ENCODE measurements at regions not wholly inside any gene's neighbourhood (a gene's known extent, or its start where the extent isn't known, plus 50 kb on each side); places are given as distances from the start of the nearest gene placed in this dataset.

DNA sequence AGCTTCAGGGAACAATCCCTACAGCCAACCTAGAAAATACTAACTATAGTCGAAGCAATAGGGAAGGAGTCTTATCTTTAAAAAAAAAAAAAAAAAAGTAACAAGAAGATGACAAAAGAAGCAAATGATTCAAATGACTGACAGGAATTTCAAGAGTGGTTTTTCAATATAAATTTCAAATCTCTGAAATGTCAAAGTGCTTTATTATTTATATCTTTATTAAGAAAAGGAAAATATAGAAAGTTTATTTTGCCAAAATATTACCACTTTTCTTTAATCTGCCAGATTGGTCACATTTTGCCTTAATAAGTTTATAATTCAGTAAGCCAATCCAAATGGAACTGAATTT is 63.5 kb upstream of the HNRNPA3 start:
- peaks cover 43% of the 10 kb centered on the region for H3K27me3 ChIP-seq (ENCODE audit: low read length)
- POLR2A ChIA-PET (ENCODE audit: unreplicated experiment) = interaction anchor here (0.6 kb wide), 1 partner anchor 15 kb away, joined by 3 read pairs; no protein-coding TSS in a partner anchor
- intact Hi-C loops (cut with micrococcal nuclease) = loop anchor here (2.0 to 10.0 kb wide), 5 partner anchors 124 to 1037 kb away; no protein-coding TSS in a partner anchor
- no peak for DNase-seq
- no peaks in the 10 kb centered on the region for H3K36me3 ChIP-seq (ENCODE audit: low read depth, low read length)
- no peaks in the 10 kb centered on the region for H3K9me3 ChIP-seq (ENCODE audit: low read length)
- H3K27ac ChIP-seq (ENCODE audit: low read length) = no peak overlapping the region
- TF ChIP-seq EZH2phosphoT487 (IDR thresholded peaks at IDR 0.05; ENCODE audit: borderline replicate concordance, low read length) = no peak
- TF ChIP-seq, protein P1, sequence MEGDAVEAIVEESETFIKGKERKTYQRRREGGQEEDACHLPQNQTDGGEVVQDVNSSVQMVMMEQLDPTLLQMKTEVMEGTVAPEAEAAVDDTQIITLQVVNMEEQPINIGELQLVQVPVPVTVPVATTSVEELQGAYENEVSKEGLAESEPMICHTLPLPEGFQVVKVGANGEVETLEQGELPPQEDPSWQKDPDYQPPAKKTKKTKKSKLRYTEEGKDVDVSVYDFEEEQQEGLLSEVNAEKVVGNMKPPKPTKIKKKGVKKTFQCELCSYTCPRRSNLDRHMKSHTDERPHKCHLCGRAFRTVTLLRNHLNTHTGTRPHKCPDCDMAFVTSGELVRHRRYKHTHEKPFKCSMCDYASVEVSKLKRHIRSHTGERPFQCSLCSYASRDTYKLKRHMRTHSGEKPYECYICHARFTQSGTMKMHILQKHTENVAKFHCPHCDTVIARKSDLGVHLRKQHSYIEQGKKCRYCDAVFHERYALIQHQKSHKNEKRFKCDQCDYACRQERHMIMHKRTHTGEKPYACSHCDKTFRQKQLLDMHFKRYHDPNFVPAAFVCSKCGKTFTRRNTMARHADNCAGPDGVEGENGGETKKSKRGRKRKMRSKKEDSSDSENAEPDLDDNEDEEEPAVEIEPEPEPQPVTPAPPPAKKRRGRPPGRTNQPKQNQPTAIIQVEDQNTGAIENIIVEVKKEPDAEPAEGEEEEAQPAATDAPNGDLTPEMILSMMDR (conservative IDR thresholded peaks at IDR 0.05; ENCODE audit: low read depth, low read length) = 0 out of 2 replicates have a peak, but pooled peaks have one; percentile 0
- no peaks in the 10 kb centered on the region for H3F3A ChIP-seq (ENCODE audit: low read length, unreplicated experiment)
- H3K79me2 ChIP-seq (ENCODE audit: low read length) = no peaks in the 10 kb centered on the region
- H4K20me1 ChIP-seq (ENCODE audit: low read length) = no peaks in the 10 kb centered on the region
- H2AFZ ChIP-seq (ENCODE audit: low read length) = peak overlapping the region; percentile 81
- peaks cover 9% of the 10 kb centered on the region; the same call in 1 of the 2 replicates for H3K4me1 ChIP-seq (ENCODE audit: insufficient read depth, low read length)
- peak overlapping the region; percentile 62; the same call in 1 of the 2 replicates for H3K4me3 ChIP-seq (ENCODE audit: low read length)
- CTCF ChIA-PET = interaction anchor here (0.5 to 1.6 kb wide), 7 partner anchors 16 to 1022 kb away, joined by 3 to 14 read pairs (median 4); no protein-coding TSS in a partner anchor
- BruUV-seq (replicated peaks) = no TSS peak
- no peak for ATAC-seq
- no peak overlapping the region for H3K9ac ChIP-seq (ENCODE audit: low read length)
- H3K9me2 ChIP-seq (replicated peaks; ENCODE audit: low read length) = no peaks in the 10 kb centered on the region
- peak overlapping the region; percentile 89 for H3K4me2 ChIP-seq (ENCODE audit: low read length)

DNA sequence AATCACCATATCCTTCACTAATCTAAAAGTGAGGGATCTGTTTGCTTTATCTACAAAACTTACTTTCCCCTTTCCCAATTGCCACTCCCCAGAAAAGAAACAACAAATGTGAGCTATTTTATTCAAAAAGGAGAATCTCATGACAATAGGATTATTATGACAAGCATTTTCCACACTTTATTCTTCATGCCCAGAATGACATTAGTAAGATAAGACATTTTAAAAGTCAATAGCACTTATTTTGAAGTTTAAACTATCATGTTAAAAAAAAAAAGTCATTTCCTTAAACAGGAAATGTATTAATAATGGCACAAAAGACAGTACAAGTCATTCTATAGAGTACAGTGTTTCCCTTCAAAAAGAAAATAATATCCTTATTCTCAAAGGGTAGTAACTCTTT is 58.8 kb upstream of the HNRNPA3 start:
- ChIA-PET POLR2A (ENCODE audit: unreplicated experiment) (no interaction called here), CTCF (no interaction called here)
- H3K4me1 ChIP-seq (ENCODE audit: insufficient read depth, low read length) = no peaks in the 10 kb centered on the region
- H4K20me1 ChIP-seq (ENCODE audit: low read length) = no peaks in the 10 kb centered on the region
- no peak overlapping the region for H2AFZ ChIP-seq (ENCODE audit: low read length)
- H3K9me3 ChIP-seq (ENCODE audit: low read length) = no peaks in the 10 kb centered on the region
- H3K79me2 ChIP-seq (ENCODE audit: low read length) = no peaks in the 10 kb centered on the region
- intact Hi-C loops (cut with micrococcal nuclease) = no loop called here
- BruUV-seq (replicated peaks) = no TSS peak
- H3K9me2 ChIP-seq (replicated peaks; ENCODE audit: low read length) = no peaks in the 10 kb centered on the region
- H3K36me3 ChIP-seq (ENCODE audit: low read depth, low read length) = no peaks in the 10 kb centered on the region
- no peak overlapping the region for H3K4me3 ChIP-seq (ENCODE audit: low read length)
- H3F3A ChIP-seq (ENCODE audit: low read length, unreplicated experiment) = no peaks in the 10 kb centered on the region
- ATAC-seq (no peak), DNase-seq (no peak)
- H3K4me2 ChIP-seq (ENCODE audit: low read length) = no peak overlapping the region
- no peak overlapping the region for H3K9ac ChIP-seq (ENCODE audit: low read length)
- no peak overlapping the region for H3K27ac ChIP-seq (ENCODE audit: low read length)
- TF ChIP-seq EZH2phosphoT487 (IDR thresholded peaks at IDR 0.05; ENCODE audit: borderline replicate concordance, low read length) (no peak), EZH2 (IDR thresholded peaks at IDR 0.05; ENCODE audit: low read length, unreplicated experiment) (no peak)
- TF ChIP-seq, protein P1 (conservative IDR thresholded peaks at IDR 0.05; ENCODE audit: low read depth, low read length) = no peak
- peaks cover 27% of the 10 kb centered on the region for H3K27me3 ChIP-seq (ENCODE audit: low read length)

DNA sequence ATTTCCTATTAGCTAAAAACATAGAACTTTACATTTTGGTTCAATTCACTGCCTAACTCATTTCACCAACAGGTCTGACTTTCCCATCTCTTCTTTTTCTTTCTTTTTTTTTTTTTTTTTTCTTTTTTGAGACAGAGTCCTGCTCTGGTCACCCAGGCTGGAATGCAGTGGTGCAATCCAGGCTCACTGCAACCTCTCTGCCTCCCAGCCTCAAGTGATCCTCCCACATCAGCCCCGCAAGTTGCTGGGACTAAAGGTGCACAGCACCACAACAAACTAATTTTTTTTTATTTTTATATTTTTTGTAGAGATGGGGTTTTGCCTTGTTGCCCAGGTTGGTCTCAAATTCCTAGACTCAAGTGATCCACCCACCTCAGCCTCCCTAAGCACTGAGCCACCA is 57.8 kb upstream of the HNRNPA3 start:
- Histone ChIP-seq H3K9ac (ENCODE audit: low read length) (no peak overlapping the region), H3K4me3 (ENCODE audit: low read length) (no peak overlapping the region), H3K9me3 (ENCODE audit: low read length) (no peaks in the 10 kb centered on the region), H3K27me3 (ENCODE audit: low read length) (peaks cover 23% of the 10 kb centered on the region), H4K20me1 (ENCODE audit: low read length) (no peaks in the 10 kb centered on the region), H3K4me2 (ENCODE audit: low read length) (no peak overlapping the region), H2AFZ (ENCODE audit: low read length) (no peak overlapping the region), H3K79me2 (ENCODE audit: low read length) (no peaks in the 10 kb centered on the region), H3K9me2 (replicated peaks; ENCODE audit: low read length) (no peaks in the 10 kb centered on the region), H3K27ac (ENCODE audit: low read length) (no peak overlapping the region), H3F3A (ENCODE audit: low read length, unreplicated experiment) (no peaks in the 10 kb centered on the region), H3K4me1 (ENCODE audit: insufficient read depth, low read length) (no peaks in the 10 kb centered on the region), H3K36me3 (ENCODE audit: low read depth, low read length) (no peaks in the 10 kb centered on the region)
- TF ChIP-seq EZH2phosphoT487 (IDR thresholded peaks at IDR 0.05; ENCODE audit: borderline replicate concordance, low read length) (no peak), EZH2 (IDR thresholded peaks at IDR 0.05; ENCODE audit: low read length, unreplicated experiment) (no peak)
- ATAC-seq (no peak), DNase-seq (no peak)
- CTCF ChIA-PET = no interaction called here
- intact Hi-C loops (cut with micrococcal nuclease) = no loop called here
- BruUV-seq (replicated peaks) = no TSS peak
- POLR2A ChIA-PET (ENCODE audit: unreplicated experiment) = no interaction called here
